C4-2B (cell line): ENCODE measurements at regions not wholly inside any gene's neighbourhood (a gene's known extent, or its start where the extent isn't known, plus 50 kb on each side); places are given as distances from the start of the nearest gene placed in this dataset.

Experiments
- ZFX ChIP-seq: fragments of 450-650 bp; IDR thresholded peaks from 2 replicates; pipeline ENCODE4 v1.6.1; 2017
- TF ChIP-seq, protein P1 (sequence below): fragments of 450-650 bp; conservative IDR thresholded peaks from 2 replicates; pipeline ENCODE4 v1.5.1; 2017; ENCODE audit warnings: mild to moderate bottlenecking

DNA sequence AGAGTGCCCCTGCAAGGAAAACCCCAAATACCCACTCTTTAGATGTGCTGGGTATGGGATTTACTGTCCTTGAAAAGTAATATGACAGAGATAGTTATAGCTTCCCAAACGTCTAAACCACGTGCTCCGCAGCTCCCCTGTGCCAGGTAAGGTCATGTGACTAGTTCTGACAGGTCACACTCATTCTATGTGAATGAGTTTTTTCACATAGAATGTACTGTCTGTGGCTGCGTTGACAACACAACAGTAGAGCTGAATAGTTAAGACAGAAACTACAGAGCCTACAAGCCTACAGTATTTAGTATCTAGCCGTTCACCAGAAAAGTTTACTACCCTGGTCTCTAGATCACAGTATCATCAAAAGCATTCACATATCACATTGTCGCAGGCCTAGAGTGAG is 236.2 kb downstream of the ETS1 start:
- TF ChIP-seq, protein P1, sequence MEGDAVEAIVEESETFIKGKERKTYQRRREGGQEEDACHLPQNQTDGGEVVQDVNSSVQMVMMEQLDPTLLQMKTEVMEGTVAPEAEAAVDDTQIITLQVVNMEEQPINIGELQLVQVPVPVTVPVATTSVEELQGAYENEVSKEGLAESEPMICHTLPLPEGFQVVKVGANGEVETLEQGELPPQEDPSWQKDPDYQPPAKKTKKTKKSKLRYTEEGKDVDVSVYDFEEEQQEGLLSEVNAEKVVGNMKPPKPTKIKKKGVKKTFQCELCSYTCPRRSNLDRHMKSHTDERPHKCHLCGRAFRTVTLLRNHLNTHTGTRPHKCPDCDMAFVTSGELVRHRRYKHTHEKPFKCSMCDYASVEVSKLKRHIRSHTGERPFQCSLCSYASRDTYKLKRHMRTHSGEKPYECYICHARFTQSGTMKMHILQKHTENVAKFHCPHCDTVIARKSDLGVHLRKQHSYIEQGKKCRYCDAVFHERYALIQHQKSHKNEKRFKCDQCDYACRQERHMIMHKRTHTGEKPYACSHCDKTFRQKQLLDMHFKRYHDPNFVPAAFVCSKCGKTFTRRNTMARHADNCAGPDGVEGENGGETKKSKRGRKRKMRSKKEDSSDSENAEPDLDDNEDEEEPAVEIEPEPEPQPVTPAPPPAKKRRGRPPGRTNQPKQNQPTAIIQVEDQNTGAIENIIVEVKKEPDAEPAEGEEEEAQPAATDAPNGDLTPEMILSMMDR = no peak
- no peak for TF ChIP-seq ZFX
